H9 (cell line): ENCODE measurements at regions not wholly inside any gene's neighbourhood (a gene's known extent, or its start where the extent isn't known, plus 50 kb on each side); places are given as distances from the start of the nearest gene placed in this dataset.

Experiments
- DNase-seq: peaks from one replicate; pipeline ENCODE4 v3.0.0-alpha.2; 2017
- H2AFZ ChIP-seq: one replicate; pipeline ENCODE4 v1.6.1; 2013; ENCODE audit warnings: mild to moderate bottlenecking, low read length, control low read depth, moderate library complexity
- H2AK5ac ChIP-seq: 2 replicates; pipeline ENCODE4 v1.6.1; 2013; ENCODE audit warnings: low read length, control low read depth, mixed read lengths; ENCODE audit not compliant: insufficient read length
- H2BK120ac ChIP-seq: one replicate; pipeline ENCODE4 v1.6.1; 2013; ENCODE audit warnings: low read depth, mild to moderate bottlenecking, low read length, control low read depth, inconsistent platforms; ENCODE audit not compliant: poor library complexity, severe bottlenecking
- H2BK12ac ChIP-seq: 2 replicates; pipeline ENCODE4 v1.6.1; 2013; ENCODE audit warnings: low read length, control low read depth, mixed read lengths, low read depth; ENCODE audit not compliant: insufficient read length
- H2BK15ac ChIP-seq: 2 replicates; pipeline ENCODE4 v1.6.1; 2013; ENCODE audit warnings: low read depth, low read length, control low read depth
- H2BK20ac ChIP-seq: one replicate; pipeline ENCODE4 v1.6.1; 2013; ENCODE audit warnings: low read depth, mild to moderate bottlenecking, low read length, control low read depth, inconsistent platforms; ENCODE audit not compliant: poor library complexity, severe bottlenecking
- H2BK5ac ChIP-seq: 2 replicates; pipeline ENCODE4 v1.6.1; 2013; ENCODE audit warnings: low read length, control low read depth, mixed read lengths; ENCODE audit not compliant: insufficient read length
- H3K14ac ChIP-seq: 2 replicates; pipeline ENCODE4 v1.6.1; 2013; ENCODE audit warnings: low read length, control low read depth; ENCODE audit not compliant: insufficient read depth
- H3K18ac ChIP-seq: 2 replicates; pipeline ENCODE4 v1.6.1; 2013; ENCODE audit warnings: low read depth, mild to moderate bottlenecking, mixed read lengths, low read length, control low read depth; ENCODE audit not compliant: insufficient read length
- H3K23ac ChIP-seq: 2 replicates; pipeline ENCODE4 v1.6.1; 2013; ENCODE audit warnings: low read length, control low read depth, mixed read lengths, low read depth; ENCODE audit not compliant: insufficient read length
- H3K23me2 ChIP-seq: 2 replicates; pipeline ENCODE4 v1.6.1; 2013; ENCODE audit warnings: low read depth, mild to moderate bottlenecking, mixed read lengths, low read length, control low read depth; ENCODE audit not compliant: insufficient read length, poor library complexity, severe bottlenecking
- H3K27ac ChIP-seq: 2 replicates; pipeline ENCODE4 v1.5.1; 2013; ENCODE audit warnings: low read length, control low read depth, mixed read lengths, low read depth; ENCODE audit not compliant: insufficient read length
- H3K27me3 ChIP-seq: 2 replicates; pipeline ENCODE4 v1.6.1; 2013; ENCODE audit warnings: low read length, control low read depth, inconsistent platforms; ENCODE audit not compliant: insufficient read depth
- H3K4ac ChIP-seq: 2 replicates; pipeline ENCODE4 v1.6.1; 2013; ENCODE audit warnings: low read depth, mild to moderate bottlenecking, control low read depth, inconsistent platforms, low read length, moderate library complexity
- H3K4me1 ChIP-seq: 2 replicates; pipeline ENCODE4 v1.6.1; 2013; ENCODE audit warnings: low read length, control low read depth, inconsistent platforms; ENCODE audit not compliant: insufficient read depth
- H3K4me2 ChIP-seq: 2 replicates; pipeline ENCODE4 v1.6.1; 2013; ENCODE audit warnings: low read length, control low read depth, mixed read lengths; ENCODE audit not compliant: insufficient read length, insufficient read depth
- H3K56ac ChIP-seq: 2 replicates; pipeline ENCODE4 v1.6.1; 2013; ENCODE audit warnings: low read depth, mild to moderate bottlenecking, mixed read lengths, low read length, control low read depth; ENCODE audit not compliant: insufficient read length
- H3K79me1 ChIP-seq: 2 replicates; pipeline ENCODE4 v1.6.1; 2013; ENCODE audit warnings: low read depth, mild to moderate bottlenecking, moderate library complexity, low read length, control low read depth, inconsistent platforms; ENCODE audit not compliant: insufficient read depth, poor library complexity, severe bottlenecking
- H3K79me2 ChIP-seq: 2 replicates; pipeline ENCODE4 v1.6.1; 2013; ENCODE audit warnings: low read length, control low read depth, inconsistent platforms; ENCODE audit not compliant: insufficient read depth
- H3K9ac ChIP-seq: 2 replicates; pipeline ENCODE4 v1.6.1; 2013; ENCODE audit warnings: low read length, control low read depth, mixed read lengths; ENCODE audit not compliant: insufficient read length; ENCODE audit errors: extremely low read depth
- H3K9me3 ChIP-seq: one replicate; pipeline ENCODE4 v1.6.1; 2013; ENCODE audit warnings: low read depth, low read length, inconsistent platforms; ENCODE audit not compliant: control insufficient read depth
- H3T11ph ChIP-seq: one replicate; pipeline ENCODE4 v1.6.1; 2013; ENCODE audit warnings: mild to moderate bottlenecking, low read length, control low read depth, inconsistent platforms
- H4K20me1 ChIP-seq: one replicate; pipeline ENCODE4 v1.6.1; 2013; ENCODE audit not compliant: control insufficient read depth, insufficient read length, insufficient read depth
- H4K5ac ChIP-seq: 2 replicates; pipeline ENCODE4 v1.6.1; 2013; ENCODE audit warnings: low read depth, mild to moderate bottlenecking, mixed read lengths, low read length, control low read depth; ENCODE audit not compliant: insufficient read length
- H4K8ac ChIP-seq: replicated peaks from 2 replicates; pipeline ENCODE4 v1.6.1; 2013; ENCODE audit warnings: low read length, control low read depth, mixed read lengths, low read depth; ENCODE audit not compliant: insufficient read length
- H4K91ac ChIP-seq: 2 replicates; pipeline ENCODE4 v1.6.1; 2013; ENCODE audit warnings: low read depth, mild to moderate bottlenecking, moderate library complexity, mixed read lengths, low read length, control low read depth; ENCODE audit not compliant: insufficient read length
- H3K27ac Mint-ChIP-seq, 3 experiments: 2 replicates in 2 of 3; 3 replicates in 1 of 3; pipeline ENCODE4 v1.8.0; 2020 to 2021; ENCODE audit warnings: mixed read lengths in 3 of 3, mild to moderate bottlenecking in 1 of 3, moderate library complexity in 1 of 3
- H3K27me3 Mint-ChIP-seq: 2 replicates; pipeline ENCODE4 v1.8.0; 2021; ENCODE audit warnings: low read depth, mild to moderate bottlenecking, moderate library complexity, mixed read lengths
- H3K36me3 Mint-ChIP-seq, 3 experiments: 2 replicates in 2 of 3; 3 replicates in 1 of 3; pipeline ENCODE4 v1.8.0; 2020 to 2021; ENCODE audit warnings: low read depth in 3 of 3, mixed read lengths in 3 of 3; ENCODE audit not compliant: insufficient read depth in 1 of 3
- H3K4me1 Mint-ChIP-seq, 2 experiments: 2 replicates each; pipeline ENCODE4 v1.8.0; 2020; ENCODE audit warnings: mixed read lengths in 2 of 2
- H3K4me3 Mint-ChIP-seq, 2 experiments: 2 replicates in 1 of 2; 3 replicates in 1 of 2; pipeline ENCODE4 v1.8.0; 2020 to 2021; ENCODE audit warnings: mild to moderate bottlenecking in 2 of 2, mixed read lengths in 2 of 2, moderate library complexity in 1 of 2
- H3K9me3 Mint-ChIP-seq, 2 experiments: 2 replicates in 1 of 2; 3 replicates in 1 of 2; pipeline ENCODE4 v1.8.0; 2020; ENCODE audit warnings: mild to moderate bottlenecking in 2 of 2, mixed read lengths in 2 of 2, moderate library complexity in 1 of 2
- WGBS: extraction: QIAGEN DNeasy Blood & Tissue Kit; methylation state at CpG from one replicate; pipeline ENCODE4 v1.1.7; 2013; ENCODE audit warnings: missing lambda C conversion rate, low lambda C conversion rate, mixed read lengths; ENCODE audit not compliant: insufficient read length; ENCODE audit errors: extremely low coverage; 5-methylcytosine and 5-hydroxymethylcytosine counted together
- TF ChIP-seq, protein P1 (sequence below): fragments of 200-600 bp; sonication (generic); conservative IDR thresholded peaks from 3 replicates; pipeline ENCODE4 v1.8.0; 2021; ENCODE audit warnings: antibody characterized with exemption, mild to moderate bottlenecking

DNA sequence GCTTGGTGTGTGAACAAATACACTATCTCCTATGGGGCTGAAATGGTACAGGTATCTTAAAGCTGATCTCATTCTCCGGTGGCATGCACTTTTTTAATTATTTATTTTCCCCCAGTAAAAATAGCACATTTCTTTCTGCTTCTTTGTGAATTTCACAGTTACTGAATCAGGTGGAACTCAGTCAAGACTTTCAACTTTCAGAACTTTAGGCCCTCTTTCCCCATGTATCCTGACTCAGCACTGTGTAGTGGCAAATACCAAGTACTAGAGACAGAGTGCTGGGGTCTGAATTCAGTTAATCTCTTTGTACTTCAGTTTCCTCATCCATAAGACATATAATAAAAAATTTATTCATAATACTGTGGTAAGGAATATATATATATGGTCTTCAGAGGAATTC is 223.9 kb downstream of the CSNK2A3 start:
- no peak overlapping the region for H4K5ac ChIP-seq
- TF ChIP-seq, protein P1, sequence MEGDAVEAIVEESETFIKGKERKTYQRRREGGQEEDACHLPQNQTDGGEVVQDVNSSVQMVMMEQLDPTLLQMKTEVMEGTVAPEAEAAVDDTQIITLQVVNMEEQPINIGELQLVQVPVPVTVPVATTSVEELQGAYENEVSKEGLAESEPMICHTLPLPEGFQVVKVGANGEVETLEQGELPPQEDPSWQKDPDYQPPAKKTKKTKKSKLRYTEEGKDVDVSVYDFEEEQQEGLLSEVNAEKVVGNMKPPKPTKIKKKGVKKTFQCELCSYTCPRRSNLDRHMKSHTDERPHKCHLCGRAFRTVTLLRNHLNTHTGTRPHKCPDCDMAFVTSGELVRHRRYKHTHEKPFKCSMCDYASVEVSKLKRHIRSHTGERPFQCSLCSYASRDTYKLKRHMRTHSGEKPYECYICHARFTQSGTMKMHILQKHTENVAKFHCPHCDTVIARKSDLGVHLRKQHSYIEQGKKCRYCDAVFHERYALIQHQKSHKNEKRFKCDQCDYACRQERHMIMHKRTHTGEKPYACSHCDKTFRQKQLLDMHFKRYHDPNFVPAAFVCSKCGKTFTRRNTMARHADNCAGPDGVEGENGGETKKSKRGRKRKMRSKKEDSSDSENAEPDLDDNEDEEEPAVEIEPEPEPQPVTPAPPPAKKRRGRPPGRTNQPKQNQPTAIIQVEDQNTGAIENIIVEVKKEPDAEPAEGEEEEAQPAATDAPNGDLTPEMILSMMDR = no peak
- no CpG with 5 or more reads among the region's 1 CpG for WGBS
- no peak overlapping the region for H3T11ph ChIP-seq
- no peak overlapping the region for H4K91ac ChIP-seq
- no peak overlapping the region for H2BK120ac ChIP-seq
- peaks cover 11% of the 10 kb centered on the region for H3K27me3 Mint-ChIP-seq
- no peak overlapping the region for H3K14ac ChIP-seq
- H2AK5ac ChIP-seq = no peak overlapping the region
- no peaks in the 10 kb centered on the region for H3K79me1 ChIP-seq
- no peak overlapping the region for H3K4ac ChIP-seq
- no peak overlapping the region for H2AFZ ChIP-seq
- H3K56ac ChIP-seq = no peak overlapping the region
- H3K23me2 ChIP-seq = no peaks in the 10 kb centered on the region
- H3K18ac ChIP-seq = no peak overlapping the region
- H4K20me1 ChIP-seq = no peaks in the 10 kb centered on the region
- H3K27ac Mint-ChIP-seq = no peak overlapping the region
- H3K36me3 Mint-ChIP-seq = peaks cover 0 to 22% (median 2%) of the 10 kb centered on the region in 3 experiments; a peak in 5 of 7 replicates
- H3K9ac ChIP-seq = no peak overlapping the region
- H3K27ac ChIP-seq = no peak overlapping the region
- no peaks in the 10 kb centered on the region for H3K4me1 ChIP-seq
- no peaks in the 10 kb centered on the region for H3K27me3 ChIP-seq
- H3K23ac ChIP-seq = no peak overlapping the region
- DNase-seq = no peak
- no peak overlapping the region for H2BK20ac ChIP-seq
- H3K4me2 ChIP-seq = no peak overlapping the region
- H3K4me1 Mint-ChIP-seq = peaks cover 20 to 34% of the 10 kb centered on the region in 2 experiments
- H3K9me3 Mint-ChIP-seq = peaks cover 4 to 20% of the 10 kb centered on the region in 2 experiments
- no peaks in the 10 kb centered on the region for H3K79me2 ChIP-seq
- no peak overlapping the region for H3K4me3 Mint-ChIP-seq
- no peaks in the 10 kb centered on the region for H3K9me3 ChIP-seq
- no peak overlapping the region for H2BK12ac ChIP-seq
- no peak overlapping the region for H2BK15ac ChIP-seq
- no peak overlapping the region for H4K8ac ChIP-seq
- H2BK5ac ChIP-seq = no peak overlapping the region
